ENCODE measurements at regions not wholly inside any gene's neighbourhood (a gene's known extent, or its start where the extent isn't known, plus 50 kb on each side); places are given as distances from the start of the nearest gene placed in this dataset.

DNA sequence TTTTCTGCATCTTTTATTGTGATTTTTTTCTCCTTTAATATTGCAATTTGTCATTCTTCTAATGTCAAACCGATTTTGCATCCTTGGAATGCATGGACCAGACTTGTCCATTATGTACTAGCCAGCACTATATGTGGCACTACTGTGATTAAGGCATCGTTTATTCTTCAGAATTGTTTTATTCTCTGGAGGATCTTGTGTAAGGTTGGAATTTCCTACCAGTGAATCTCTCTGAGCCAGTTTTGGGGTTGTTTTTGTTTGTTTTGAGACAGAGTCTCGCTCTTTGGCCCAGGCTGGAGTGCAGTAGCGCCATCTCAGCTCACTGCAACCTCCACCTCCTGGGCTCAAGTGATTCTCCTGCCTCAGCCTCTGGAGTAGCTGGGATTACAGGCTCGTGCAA lies 58.5 kb downstream of the IGLL5 start:
- ChIA-PET POLR2A (no interaction called here), CTCF (no interaction called here)
- no peak for DNase-seq (ENCODE audit: extremely low spot score)
- TF ChIP-seq LEF1 (IDR thresholded peaks at IDR 0.05; ENCODE audit: borderline replicate concordance) (no peak), FOXK2 (IDR thresholded peaks at IDR 0.05) (no peak), CTBP1 (IDR thresholded peaks at IDR 0.05; ENCODE audit: borderline replicate concordance) (no peak), BHLHE40 (IDR thresholded peaks at IDR 0.05; ENCODE audit: borderline replicate concordance) (no peak), FOXM1 (IDR thresholded peaks at IDR 0.05; ENCODE audit: borderline replicate concordance) (no peak)

DNA sequence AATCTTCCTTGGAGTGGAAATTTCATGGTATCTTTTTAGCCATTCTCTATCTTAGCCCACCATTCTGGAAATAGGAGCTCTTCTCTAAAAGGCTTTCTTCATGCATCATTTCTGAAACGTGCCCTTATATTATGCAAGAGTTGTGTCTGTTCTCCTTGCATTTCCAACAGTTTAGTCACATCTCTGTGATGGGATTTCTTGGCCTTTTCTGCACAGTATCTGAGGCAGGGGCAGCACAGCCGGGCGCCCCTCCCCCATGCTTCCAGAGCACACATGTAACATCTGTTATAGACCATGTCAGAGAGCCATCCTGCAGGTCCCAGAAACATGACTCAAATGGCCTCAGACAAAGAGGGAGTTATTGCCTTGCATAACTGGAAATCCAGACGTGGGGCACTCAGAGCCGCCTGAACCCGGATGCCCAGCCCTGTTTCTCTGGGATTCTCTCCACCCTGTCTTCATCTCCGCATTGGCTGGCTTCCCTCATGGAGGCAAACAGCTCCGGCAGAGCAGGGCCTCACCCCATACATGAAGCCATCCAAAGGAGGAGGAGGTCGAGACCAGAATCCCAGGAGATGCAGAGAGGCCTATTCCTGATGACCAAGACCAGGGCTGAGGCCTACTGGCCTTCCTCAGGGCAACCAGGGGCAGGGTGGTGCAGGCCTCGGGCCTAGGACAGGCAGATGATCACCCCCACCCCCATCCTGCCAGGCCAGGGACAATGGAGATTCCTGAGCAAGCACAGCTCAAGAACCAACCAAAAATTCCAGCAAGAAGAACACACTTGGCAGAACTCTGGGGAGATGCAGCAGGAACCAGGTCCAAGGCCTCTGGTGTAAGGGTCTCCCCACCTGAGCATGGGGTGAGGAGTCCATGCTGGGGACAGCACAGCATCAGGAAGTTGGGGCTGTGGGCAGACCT lies 61.3 kb downstream of the IGLL5 start:
- ChIA-PET CTCF (interaction anchor here (1.0 to 1.3 kb wide), 2 partner anchors 11 to 65 kb away, joined by 3 to 4 read pairs; no protein-coding TSS in a partner anchor), POLR2A (no interaction called here)
- TF ChIP-seq BHLHE40 (IDR thresholded peaks at IDR 0.05; ENCODE audit: borderline replicate concordance): no peak
- no peak for TF ChIP-seq SP1 (IDR thresholded peaks at IDR 0.05)
- TF ChIP-seq ELF4 (IDR thresholded peaks at IDR 0.05): no peak
- no peak for TF ChIP-seq FOXA1 (IDR thresholded peaks at IDR 0.05)
- TF ChIP-seq NFRKB (IDR thresholded peaks at IDR 0.05): no peak
- no peak for TF ChIP-seq SUZ12 (IDR thresholded peaks at IDR 0.05)
- TF ChIP-seq, protein P1, sequence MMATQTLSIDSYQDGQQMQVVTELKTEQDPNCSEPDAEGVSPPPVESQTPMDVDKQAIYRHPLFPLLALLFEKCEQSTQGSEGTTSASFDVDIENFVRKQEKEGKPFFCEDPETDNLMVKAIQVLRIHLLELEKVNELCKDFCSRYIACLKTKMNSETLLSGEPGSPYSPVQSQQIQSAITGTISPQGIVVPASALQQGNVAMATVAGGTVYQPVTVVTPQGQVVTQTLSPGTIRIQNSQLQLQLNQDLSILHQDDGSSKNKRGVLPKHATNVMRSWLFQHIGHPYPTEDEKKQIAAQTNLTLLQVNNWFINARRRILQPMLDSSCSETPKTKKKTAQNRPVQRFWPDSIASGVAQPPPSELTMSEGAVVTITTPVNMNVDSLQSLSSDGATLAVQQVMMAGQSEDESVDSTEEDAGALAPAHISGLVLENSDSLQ (IDR thresholded peaks at IDR 0.05): no peak
- TF ChIP-seq FOXK2 (IDR thresholded peaks at IDR 0.05): no peak
- no peak for TF ChIP-seq L3MBTL2 (conservative IDR thresholded peaks at IDR 0.05)
- no peak for TF ChIP-seq LEF1 (IDR thresholded peaks at IDR 0.05; ENCODE audit: borderline replicate concordance)
- no peak for TF ChIP-seq HDGF (IDR thresholded peaks at IDR 0.05; ENCODE audit: borderline replicate concordance)
- no peak for TF ChIP-seq CTBP1 (IDR thresholded peaks at IDR 0.05; ENCODE audit: borderline replicate concordance)
- no peak for DNase-seq (ENCODE audit: extremely low spot score)

DNA sequence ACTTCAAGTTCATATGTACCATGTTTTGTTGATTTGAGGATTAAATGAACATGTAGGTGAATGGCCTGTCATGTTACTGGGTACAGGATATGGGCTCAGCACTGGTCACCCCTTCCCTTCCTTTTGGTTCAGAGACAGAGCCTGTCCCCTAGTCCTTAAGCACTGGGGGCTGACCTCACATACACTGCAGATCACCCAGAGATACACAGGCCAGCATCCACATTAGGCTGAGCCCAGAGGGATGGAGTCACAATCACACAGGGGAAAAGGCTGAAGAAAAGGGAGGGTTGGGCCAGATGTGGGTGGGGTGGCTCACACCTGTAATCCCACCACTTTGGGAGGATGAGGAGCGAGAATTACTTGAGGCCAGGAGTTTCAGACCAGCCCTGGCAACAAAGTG lies 62.3 kb downstream of the IGLL5 start:
- ChIA-PET CTCF (no interaction called here), POLR2A (no interaction called here)
- DNase-seq (ENCODE audit: extremely low spot score): no peak
- TF ChIP-seq, protein P1 (IDR thresholded peaks at IDR 0.05): no peak
- no peak for TF ChIP-seq NFRKB (IDR thresholded peaks at IDR 0.05)

DNA sequence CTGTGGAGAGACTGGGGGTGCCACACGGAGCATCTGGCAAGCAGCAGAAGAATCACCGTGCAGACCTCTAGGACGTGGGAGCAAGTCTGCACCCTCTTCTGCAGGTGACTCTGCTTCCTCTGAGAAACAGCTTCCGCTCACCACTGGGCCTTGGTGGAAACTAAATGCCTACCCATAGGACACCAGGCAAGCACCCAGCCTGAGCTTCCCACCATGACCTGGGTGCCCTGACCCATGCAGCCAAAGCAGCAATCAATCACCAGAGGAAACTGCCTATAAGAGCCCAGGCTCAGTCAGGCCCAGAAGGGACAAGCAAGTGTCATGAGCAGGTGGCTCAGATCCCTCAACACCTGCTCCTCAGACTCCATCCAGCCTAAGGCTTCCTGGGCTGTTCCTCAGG lies 63.4 kb downstream of the IGLL5 start:
- no peak for DNase-seq (ENCODE audit: extremely low spot score)
- TF ChIP-seq FOXA1 (IDR thresholded peaks at IDR 0.05): no peak
- no peak for TF ChIP-seq BHLHE40 (IDR thresholded peaks at IDR 0.05; ENCODE audit: borderline replicate concordance)
- TF ChIP-seq, protein P1 (IDR thresholded peaks at IDR 0.05): no peak
- no peak for TF ChIP-seq ELF4 (IDR thresholded peaks at IDR 0.05)
- ChIA-PET POLR2A (no interaction called here), CTCF (no interaction called here)

DNA sequence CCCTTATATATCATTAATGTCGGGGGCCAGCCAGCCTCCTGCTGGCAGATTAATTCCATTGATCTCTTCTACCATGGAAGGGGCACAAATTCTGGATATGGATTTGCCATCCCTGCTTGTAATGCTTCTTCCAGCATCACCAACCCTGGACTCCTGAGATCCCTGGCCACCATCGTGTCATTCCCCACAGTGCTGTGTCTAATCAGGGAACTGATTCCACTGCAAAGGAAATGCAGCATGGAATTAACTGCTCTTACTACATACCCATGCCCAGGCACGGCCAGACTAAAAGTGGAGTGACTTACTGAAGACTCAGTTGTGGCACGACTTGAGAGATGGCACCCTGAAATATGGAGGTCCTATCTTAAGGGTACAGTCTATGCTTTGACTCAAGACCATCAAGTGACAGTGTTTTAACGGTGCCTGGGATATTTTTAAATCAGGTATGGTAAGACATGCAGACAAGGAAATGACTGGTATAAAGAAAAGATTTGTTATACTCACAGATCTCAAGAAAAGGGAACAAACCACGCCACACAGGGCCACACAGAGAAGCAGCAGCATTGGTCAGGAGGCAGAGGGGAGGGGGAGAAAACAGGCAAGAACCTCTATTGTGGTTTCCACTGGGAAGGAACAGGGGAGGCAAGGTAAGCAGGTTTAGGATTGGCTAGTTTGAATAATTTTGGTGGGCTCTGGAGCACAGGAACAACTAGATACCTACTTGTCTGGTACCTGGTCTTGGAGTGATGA lies 65.1 kb downstream of the IGLL5 start:
- POLR2A ChIA-PET: no interaction called here
- CTCF ChIA-PET: no interaction called here
- TF ChIP-seq ARNT (IDR thresholded peaks at IDR 0.05) (no peak), CTBP1 (IDR thresholded peaks at IDR 0.05; ENCODE audit: borderline replicate concordance) (no peak), TARDBP (IDR thresholded peaks at IDR 0.05) (no peak), BHLHE40 (IDR thresholded peaks at IDR 0.05; ENCODE audit: borderline replicate concordance) (no peak), ZNF384 (IDR thresholded peaks at IDR 0.05) (no peak), FOXK2 (IDR thresholded peaks at IDR 0.05) (no peak), FOXA1 (IDR thresholded peaks at IDR 0.05) (no peak), ELF4 (IDR thresholded peaks at IDR 0.05) (no peak), SP1 (IDR thresholded peaks at IDR 0.05) (no peak), NFRKB (IDR thresholded peaks at IDR 0.05) (no peak), L3MBTL2 (conservative IDR thresholded peaks at IDR 0.05) (no peak), HDGF (IDR thresholded peaks at IDR 0.05; ENCODE audit: borderline replicate concordance) (no peak), FOXM1 (IDR thresholded peaks at IDR 0.05; ENCODE audit: borderline replicate concordance) (no peak), LEF1 (IDR thresholded peaks at IDR 0.05; ENCODE audit: borderline replicate concordance) (no peak), SUZ12 (IDR thresholded peaks at IDR 0.05) (no peak)
- TF ChIP-seq, protein P1 (IDR thresholded peaks at IDR 0.05): no peak
- DNase-seq (ENCODE audit: extremely low spot score): no peak

DNA sequence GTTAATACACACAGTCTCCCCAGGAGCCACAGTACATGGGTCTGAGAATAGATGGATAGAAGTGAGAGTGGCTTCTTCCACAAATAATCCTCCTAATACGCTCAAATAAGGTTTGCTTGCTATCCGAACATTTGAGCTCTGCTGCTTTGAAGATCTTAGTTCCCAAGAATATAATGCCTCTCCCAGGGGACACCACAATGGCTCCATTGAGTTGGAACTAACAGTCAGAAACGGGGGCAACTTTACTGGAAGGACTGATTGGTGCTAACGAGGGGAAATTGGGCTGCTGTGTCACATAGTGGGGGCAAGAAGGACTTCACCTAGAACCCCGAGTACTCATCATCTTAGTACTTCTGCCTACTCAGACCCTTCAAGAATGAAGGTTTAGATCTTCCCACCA lies 66.2 kb downstream of the IGLL5 start:
- TF ChIP-seq NFRKB (IDR thresholded peaks at IDR 0.05): no peak
- no peak for TF ChIP-seq ZNF384 (IDR thresholded peaks at IDR 0.05)
- TF ChIP-seq ELF4 (IDR thresholded peaks at IDR 0.05): no peak
- TF ChIP-seq FOXA1 (IDR thresholded peaks at IDR 0.05): no peak
- TF ChIP-seq SP1 (IDR thresholded peaks at IDR 0.05): no peak
- ChIA-PET POLR2A (no interaction called here), CTCF (interaction anchor here (1.4 to 1.7 kb wide), 2 partner anchors 70 to 105 kb away, joined by 5 to 6 read pairs; no protein-coding TSS in a partner anchor)
- no peak for DNase-seq (ENCODE audit: extremely low spot score)

Data from HEK293T (cell line).